C4-2B (cell line): ENCODE measurements at regions not wholly inside any gene's neighbourhood (a gene's known extent, or its start where the extent isn't known, plus 50 kb on each side); places are given as distances from the start of the nearest gene placed in this dataset.

Experiments
- CTCF ChIP-seq: fragments of 450-650 bp; conservative IDR thresholded peaks from 2 replicates; pipeline ENCODE4 v1.5.1; 2017; ENCODE audit warnings: mild to moderate bottlenecking
- ZFX ChIP-seq: fragments of 450-650 bp; IDR thresholded peaks from 2 replicates; pipeline ENCODE4 v1.6.1; 2017

DNA sequence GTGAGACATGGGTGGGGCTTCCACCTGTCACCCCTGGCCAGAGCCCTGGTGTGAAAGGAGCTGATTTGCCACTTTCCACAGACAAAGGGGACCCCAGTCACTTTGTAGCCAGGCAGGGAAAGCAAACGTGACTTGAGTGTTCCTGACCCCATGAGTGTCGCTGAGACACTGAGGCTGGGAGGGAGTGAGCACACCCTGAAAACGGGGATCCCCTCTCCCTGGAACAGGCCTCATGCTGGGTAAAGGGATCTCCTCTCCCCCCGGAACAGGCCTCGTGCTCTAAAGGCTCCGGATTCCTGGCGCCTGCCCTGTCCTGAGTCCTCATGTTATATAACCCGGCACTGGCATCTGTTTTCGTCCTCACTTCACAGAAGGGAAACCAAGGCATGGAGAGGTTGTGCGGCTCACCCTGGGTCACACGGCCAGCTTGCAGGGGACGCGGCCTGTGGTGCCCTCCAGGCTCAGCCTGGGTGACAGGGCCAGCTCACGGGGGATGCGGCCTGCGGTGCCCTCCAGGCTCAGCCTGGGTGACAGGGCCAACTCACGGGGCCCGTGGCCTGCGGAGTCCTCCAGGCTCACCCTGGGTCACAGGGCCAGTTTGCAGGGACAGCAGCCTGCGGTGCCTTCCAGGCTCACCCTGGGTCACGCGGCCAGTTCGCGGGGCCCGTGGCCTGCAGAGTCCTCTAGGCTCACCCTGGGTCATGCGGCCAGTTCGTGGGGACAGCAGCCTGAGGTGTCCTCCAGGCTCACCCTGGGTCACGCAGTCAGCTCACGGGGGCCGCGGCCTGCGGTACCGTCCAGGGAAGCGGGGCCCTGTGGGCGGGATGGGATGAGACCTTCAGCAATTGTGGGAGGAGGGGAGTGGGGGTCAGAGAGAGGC is 104.7 kb downstream of the PDGFA start:
- no peak for TF ChIP-seq CTCF
- no peak for TF ChIP-seq ZFX
